ENCODE measurements at regions not wholly inside any gene's neighbourhood (a gene's known extent, or its start where the extent isn't known, plus 50 kb on each side); places are given as distances from the start of the nearest gene placed in this dataset.
"Not testable (repeated sequence)": the region's sequence is repeated elsewhere in the genome, so short reads cannot be mapped to it uniquely, and the experiment has no call there.

GRCh38 chr12:90802727-90803126 lies 152.2 kb downstream of the CCER1 start:
- no peak for TF ChIP-seq CTCF (IDR thresholded peaks at IDR 0.05; ENCODE audit: low read depth, low read length, missing control alignments)
- H3K4me3 ChIP-seq (ENCODE audit: low read depth, low read length): no peak overlapping the region
- in situ Hi-C loops (cut with HindIII; ENCODE audit: low sequenced_read_pairs): no loop called here
- no peak for DNase-seq (ENCODE audit: low read depth)

GRCh38 chr12:90801776-90802175 lies 153.2 kb downstream of the CCER1 start:
- in situ Hi-C loops (cut with HindIII; ENCODE audit: low sequenced_read_pairs): no loop called here
- H3K4me3 ChIP-seq (ENCODE audit: low read depth, low read length): no peak overlapping the region
- no peak for TF ChIP-seq CTCF (IDR thresholded peaks at IDR 0.05; ENCODE audit: low read depth, low read length, missing control alignments)
- DNase-seq (ENCODE audit: low read depth): peak; percentile 40

- DNase-seq (ENCODE audit: low read depth): no peak
- no peak overlapping the region for H3K4me3 ChIP-seq (ENCODE audit: low read depth, low read length)
- in situ Hi-C loops (cut with HindIII; ENCODE audit: low sequenced_read_pairs): no loop called here
- TF ChIP-seq CTCF (IDR thresholded peaks at IDR 0.05; ENCODE audit: low read depth, low read length, missing control alignments): no peak
Measured at GRCh38 chr12:90794212-90794611, 160.8 kb downstream of the CCER1 start.

GRCh38 chr12:90792718-90793117 lies 162.3 kb downstream of the CCER1 start:
- DNase-seq (ENCODE audit: low read depth); in situ Hi-C loops (cut with HindIII; ENCODE audit: low sequenced_read_pairs); H3K4me3 ChIP-seq (ENCODE audit: low read depth, low read length): not testable (repeated sequence)

- in situ Hi-C loops (cut with HindIII; ENCODE audit: low sequenced_read_pairs): no loop called here
- TF ChIP-seq CTCF (IDR thresholded peaks at IDR 0.05; ENCODE audit: low read depth, low read length, missing control alignments): no peak
- no peak overlapping the region for H3K4me3 ChIP-seq (ENCODE audit: low read depth, low read length)
- DNase-seq (ENCODE audit: low read depth): no peak
Measured at GRCh38 chr12:90791445-90791844, 163.5 kb downstream of the CCER1 start.

- no peak overlapping the region for H3K4me3 ChIP-seq (ENCODE audit: low read depth, low read length)
- no peak for DNase-seq (ENCODE audit: low read depth)
- in situ Hi-C loops (cut with HindIII; ENCODE audit: low sequenced_read_pairs): no loop called here
- TF ChIP-seq CTCF (IDR thresholded peaks at IDR 0.05; ENCODE audit: low read depth, low read length, missing control alignments): no peak
Measured at GRCh38 chr12:90790747-90791146, 164.2 kb downstream of the CCER1 start.

GRCh38 chr12:90773491-90773890 lies 181.5 kb downstream of the CCER1 start:
- no peak for DNase-seq (ENCODE audit: low read depth)
- no peak for TF ChIP-seq CTCF (IDR thresholded peaks at IDR 0.05; ENCODE audit: low read depth, low read length, missing control alignments)
- H3K4me3 ChIP-seq (ENCODE audit: low read depth, low read length): no peak overlapping the region
- in situ Hi-C loops (cut with HindIII; ENCODE audit: low sequenced_read_pairs): no loop called here

All from astrocyte of the cerebellum (primary cell).